ENCODE measurements at regions not wholly inside any gene's neighbourhood (a gene's known extent, or its start where the extent isn't known, plus 50 kb on each side); places are given as distances from the start of the nearest gene placed in this dataset.

DNA sequence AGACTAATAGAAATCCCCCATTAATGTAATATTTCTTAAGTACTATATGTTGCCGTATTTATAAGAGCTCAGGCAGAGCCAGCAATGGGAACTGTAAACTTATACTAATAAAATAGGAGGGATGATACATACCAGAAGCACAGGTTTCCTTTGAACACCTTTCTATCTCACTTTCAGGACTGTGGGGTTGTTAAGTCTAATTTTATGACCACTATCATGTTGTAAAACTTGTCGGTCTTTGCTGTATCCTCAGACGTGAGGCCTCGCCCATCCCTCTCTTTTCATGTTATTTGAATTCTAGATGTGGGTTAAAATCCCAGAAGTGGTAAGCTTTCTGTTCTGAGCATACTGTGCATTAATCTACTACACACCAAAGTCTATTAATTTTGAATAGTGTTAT lies 1083.5 kb upstream of the TENM4 start:
- TF ChIP-seq CTCF (IDR thresholded peaks at IDR 0.05) (no peak), POLR2A (IDR thresholded peaks at IDR 0.05; ENCODE audit: low read length) (no peak), CHD2 (IDR thresholded peaks at IDR 0.05; ENCODE audit: low read length, partially characterized antibody) (no peak), EP300 (IDR thresholded peaks at IDR 0.05) (no peak), RFX5 (IDR thresholded peaks at IDR 0.05) (no peak), SMC3 (IDR thresholded peaks at IDR 0.05) (no peak), TFCP2L1 (CRISPR knock-in tag; IDR thresholded peaks at IDR 0.05) (no peak), JUNB (IDR thresholded peaks at IDR 0.05) (no peak), KDM5A (IDR thresholded peaks at IDR 0.05) (no peak), JUN (IDR thresholded peaks at IDR 0.05) (no peak), MAX (IDR thresholded peaks at IDR 0.05) (no peak)
